AG09319 (cell line): ENCODE measurements at regions not wholly inside any gene's neighbourhood (a gene's known extent, or its start where the extent isn't known, plus 50 kb on each side); places are given as distances from the start of the nearest gene placed in this dataset.

Experiments
- DNase-seq: peaks from one replicate; pipeline ENCODE4 v3.0.0-alpha.2; 2010; ENCODE audit warnings: low read depth; ENCODE audit errors: extremely low read depth
- TF ChIP-seq, protein P1 (sequence below): IDR thresholded peaks from 2 replicates; pipeline ENCODE4 v1.5.1; 2011; ENCODE audit warnings: low read depth, mild to moderate bottlenecking, inconsistent platforms, low read length, moderate library complexity

DNA sequence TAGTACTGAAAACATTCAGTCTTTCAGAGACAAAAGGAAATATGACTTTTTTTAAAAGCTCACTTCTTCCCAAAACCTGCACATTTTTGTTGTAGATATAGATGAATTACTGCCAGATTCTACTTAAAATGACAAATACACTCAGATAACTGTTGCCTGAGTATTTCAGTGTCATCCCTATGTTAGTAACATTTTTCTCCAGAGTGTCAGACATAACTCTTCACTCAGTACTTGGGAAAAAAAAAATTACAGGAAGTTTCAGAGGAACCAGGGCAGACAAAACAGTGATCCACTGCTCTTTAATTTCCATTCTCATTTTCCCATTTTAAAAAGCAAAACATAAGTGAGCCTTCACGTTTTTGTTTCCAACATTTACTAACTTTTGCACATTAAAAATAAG, 79.3 kb upstream of the ITGA1 start:
- TF ChIP-seq, protein P1, sequence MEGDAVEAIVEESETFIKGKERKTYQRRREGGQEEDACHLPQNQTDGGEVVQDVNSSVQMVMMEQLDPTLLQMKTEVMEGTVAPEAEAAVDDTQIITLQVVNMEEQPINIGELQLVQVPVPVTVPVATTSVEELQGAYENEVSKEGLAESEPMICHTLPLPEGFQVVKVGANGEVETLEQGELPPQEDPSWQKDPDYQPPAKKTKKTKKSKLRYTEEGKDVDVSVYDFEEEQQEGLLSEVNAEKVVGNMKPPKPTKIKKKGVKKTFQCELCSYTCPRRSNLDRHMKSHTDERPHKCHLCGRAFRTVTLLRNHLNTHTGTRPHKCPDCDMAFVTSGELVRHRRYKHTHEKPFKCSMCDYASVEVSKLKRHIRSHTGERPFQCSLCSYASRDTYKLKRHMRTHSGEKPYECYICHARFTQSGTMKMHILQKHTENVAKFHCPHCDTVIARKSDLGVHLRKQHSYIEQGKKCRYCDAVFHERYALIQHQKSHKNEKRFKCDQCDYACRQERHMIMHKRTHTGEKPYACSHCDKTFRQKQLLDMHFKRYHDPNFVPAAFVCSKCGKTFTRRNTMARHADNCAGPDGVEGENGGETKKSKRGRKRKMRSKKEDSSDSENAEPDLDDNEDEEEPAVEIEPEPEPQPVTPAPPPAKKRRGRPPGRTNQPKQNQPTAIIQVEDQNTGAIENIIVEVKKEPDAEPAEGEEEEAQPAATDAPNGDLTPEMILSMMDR, result no peak
- no peak for DNase-seq

DNA sequence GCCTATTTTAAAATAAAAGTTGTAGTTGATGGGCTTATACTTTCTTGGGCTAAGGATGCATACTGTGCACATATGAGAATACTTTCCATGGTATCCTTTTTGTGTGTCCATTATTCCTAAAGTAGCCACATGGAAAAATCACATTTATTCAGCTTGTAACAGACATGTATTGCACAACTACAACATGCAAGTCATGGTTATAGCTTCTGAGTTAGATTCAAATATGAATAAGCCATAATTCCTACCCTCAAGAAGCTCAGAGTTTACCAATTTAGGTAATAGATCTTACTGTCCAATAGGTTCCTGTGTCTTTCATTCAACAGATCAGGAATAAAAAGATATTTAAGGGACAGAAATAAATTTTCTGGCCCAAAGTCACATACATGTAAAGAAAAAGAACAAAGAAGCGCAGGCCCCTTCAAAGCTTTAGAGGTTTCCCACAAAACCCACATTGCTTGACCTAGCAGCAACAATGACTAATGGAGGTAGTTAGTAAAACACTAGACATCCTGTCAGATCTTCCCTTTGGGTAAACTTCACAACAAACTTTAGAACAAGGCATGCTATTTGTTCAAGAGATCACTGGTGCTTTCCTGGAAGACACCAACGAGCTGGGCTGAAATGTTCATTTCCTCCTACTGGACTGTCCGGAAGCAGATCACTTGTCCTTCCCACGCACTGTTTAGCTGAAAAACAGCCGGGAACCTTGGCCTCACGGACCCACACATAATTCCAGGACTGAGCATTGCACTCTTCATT, 78.4 kb upstream of the ITGA1 start:
- TF ChIP-seq, protein P1, result no peak
- DNase-seq, result no peak

DNA sequence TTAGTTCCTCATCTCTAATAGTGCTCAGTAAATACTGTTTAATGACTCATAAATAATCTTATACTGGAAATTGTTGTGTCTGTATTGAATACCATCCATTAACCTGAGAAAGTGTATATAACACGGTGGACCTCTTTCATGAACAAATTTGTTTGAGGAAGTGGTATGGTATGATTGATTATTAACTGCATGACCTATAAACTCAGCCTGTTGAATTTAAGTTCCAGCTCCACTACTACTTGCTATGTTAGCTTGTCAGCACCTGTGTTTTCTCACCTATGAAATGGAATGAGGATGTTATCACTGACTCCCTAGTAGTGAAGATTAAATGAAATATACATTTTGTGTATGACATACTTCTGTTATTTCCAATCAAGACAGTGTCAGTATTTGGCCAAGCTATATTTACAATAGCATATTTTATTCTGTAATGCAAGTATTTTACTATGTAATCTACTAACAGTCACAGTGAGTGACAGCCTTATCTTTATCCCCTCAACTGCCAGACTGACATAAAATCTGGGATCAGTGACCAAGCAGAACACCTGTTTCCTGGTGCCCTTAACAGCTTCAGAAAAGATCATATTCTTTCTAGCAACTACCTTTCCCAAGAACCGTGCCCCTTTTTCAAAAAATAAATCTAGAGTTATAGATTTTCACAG, 77.3 kb upstream of the ITGA1 start:
- TF ChIP-seq, protein P1, result no peak
- no peak for DNase-seq

DNA sequence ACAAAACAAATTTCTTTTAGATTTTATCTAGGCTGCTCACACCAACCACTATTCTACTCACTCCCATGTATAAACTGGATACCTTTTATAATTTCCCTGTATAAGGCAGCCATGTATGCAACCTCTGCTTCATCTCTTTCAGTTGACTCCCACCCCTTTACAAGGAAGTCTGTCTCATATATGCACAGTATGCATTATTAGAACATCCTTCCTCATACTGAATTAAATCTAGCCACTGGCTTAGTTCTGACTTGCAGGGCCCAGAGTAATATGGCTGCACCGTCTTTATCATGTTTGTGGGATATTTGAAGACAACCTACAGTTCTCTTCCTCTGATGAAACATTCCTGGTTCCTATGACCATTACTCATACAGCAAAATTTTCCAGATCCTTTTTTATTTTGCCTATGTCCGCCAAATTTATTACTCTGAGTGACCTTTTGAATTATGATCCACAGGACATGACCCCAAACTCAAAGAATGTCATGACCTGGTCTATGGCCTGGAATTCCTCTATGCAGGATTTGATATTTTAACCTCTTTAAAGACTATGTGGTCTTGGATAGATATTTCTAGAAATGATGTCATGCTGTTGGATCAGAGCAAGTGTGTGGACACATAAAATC, 76.6 kb upstream of the ITGA1 start:
- no peak for DNase-seq
- TF ChIP-seq, protein P1, result no peak

DNA sequence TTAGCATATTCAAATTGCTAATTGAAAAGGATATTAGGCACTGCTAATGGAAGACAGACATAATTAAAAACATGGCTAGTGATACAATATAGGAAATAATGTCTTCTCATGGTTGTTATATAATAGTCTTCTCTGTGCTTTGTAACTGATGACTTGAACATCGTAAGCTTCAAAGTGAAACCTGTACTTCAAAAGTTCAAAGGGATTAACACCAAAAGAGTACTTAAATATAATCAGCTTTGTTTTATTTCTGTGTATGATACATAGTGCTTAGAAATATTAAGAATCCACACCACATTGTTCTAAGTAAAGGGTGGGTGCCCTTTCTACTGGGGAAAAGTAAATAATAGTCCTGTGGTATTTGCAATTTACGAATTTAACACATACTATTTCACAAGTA, 75.4 kb upstream of the ITGA1 start:
- DNase-seq, result no peak
- TF ChIP-seq, protein P1, result no peak

DNA sequence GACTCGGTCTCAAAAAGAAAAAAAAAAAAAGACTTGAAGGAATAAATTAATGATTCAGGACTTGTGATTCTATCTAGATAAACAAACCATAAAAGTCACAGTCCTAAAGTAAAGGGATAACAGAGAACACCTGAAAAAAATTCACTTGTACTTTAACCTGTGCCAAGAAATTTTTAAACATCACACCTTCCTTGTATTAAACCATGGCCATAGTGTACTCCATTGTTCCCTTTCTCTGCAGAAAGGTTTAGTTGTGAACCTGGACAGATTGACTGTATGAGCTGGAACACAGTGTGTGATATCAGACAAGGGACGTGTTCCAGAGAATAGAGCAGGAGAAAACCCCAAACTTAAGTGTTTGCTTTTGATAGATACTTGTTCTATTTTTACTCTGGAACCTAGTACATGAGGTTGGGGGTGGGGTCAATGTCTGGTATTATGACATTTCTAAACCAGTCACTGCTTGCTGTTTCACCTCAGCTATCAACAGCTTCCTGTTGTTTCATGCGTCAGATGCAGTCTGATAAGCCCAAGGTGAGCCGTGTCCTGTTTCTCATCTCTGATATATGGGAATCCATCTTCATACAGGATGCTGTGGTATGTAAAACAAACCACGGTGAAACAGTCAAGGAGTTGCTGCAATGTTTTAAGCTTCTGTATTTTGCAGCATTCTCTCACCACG, 62.5 kb upstream of the ITGA1 start:
- TF ChIP-seq, protein P1, result no peak
- no peak for DNase-seq
